ENCODE measurements at regions not wholly inside any gene's neighbourhood (a gene's known extent, or its start where the extent isn't known, plus 50 kb on each side); places are given as distances from the start of the nearest gene placed in this dataset.

DNA sequence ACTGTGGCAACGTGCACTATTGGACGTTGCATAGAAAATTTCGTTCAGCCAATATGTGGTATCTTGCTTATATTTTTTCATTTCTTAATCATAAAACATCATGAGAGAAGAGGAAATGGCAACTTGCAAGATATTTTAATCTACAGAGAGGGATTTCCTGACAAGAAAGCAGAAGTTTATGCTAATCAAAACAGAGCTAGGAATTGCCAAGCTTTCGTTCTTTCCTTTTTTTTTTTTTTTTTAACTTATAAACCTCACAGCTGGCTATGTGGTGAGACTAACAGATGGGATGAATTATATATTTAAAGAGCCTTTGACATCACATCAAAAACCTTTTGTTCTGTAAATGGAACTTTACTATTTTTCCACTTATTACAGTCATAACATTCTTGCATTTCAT is 1136.9 kb upstream of the TMEFF2 start:
- CTCF ChIA-PET (ENCODE audit: partially characterized antibody) = no interaction called here
- no peak for FAIRE-seq
- TF ChIP-seq CHD1 (IDR thresholded peaks at IDR 0.05; ENCODE audit: low read depth, low read length) (no peak), POLR2A (IDR thresholded peaks at IDR 0.05; ENCODE audit: control extremely low read depth in 1 of 2, low read depth in 2 of 2, low read length in 2 of 2) (no peak), TAF1 (IDR thresholded peaks at IDR 0.05; ENCODE audit: low read depth, low read length) (no peak), FOSL1 (IDR thresholded peaks at IDR 0.05; ENCODE audit: insufficient read depth, low read depth, low read length) (no peak), SP1 (IDR thresholded peaks at IDR 0.05; ENCODE audit: low read depth, low read length) (no peak), HDAC2 (IDR thresholded peaks at IDR 0.05; ENCODE audit: borderline replicate concordance in 1 of 2, low read depth in 2 of 2, low read length in 2 of 2) (no peak), CTBP2 (IDR thresholded peaks at IDR 0.05; ENCODE audit: borderline replicate concordance, insufficient read depth, insufficient read length, low read length) (no peak), KDM4A (IDR thresholded peaks at IDR 0.05; ENCODE audit: low read depth, low read length, severe bottlenecking) (no peak), SP2 (IDR thresholded peaks at IDR 0.05; ENCODE audit: low read length) (no peak), RXRA (IDR thresholded peaks at IDR 0.05; ENCODE audit: insufficient read depth, low read depth, low read length) (no peak), ASH2L (IDR thresholded peaks at IDR 0.05; ENCODE audit: low read length) (no peak), KDM1A (IDR thresholded peaks at IDR 0.05; ENCODE audit: borderline replicate concordance, low read length) (no peak), CBX5 (IDR thresholded peaks at IDR 0.05; ENCODE audit: low read depth, low read length) (no peak), RAD21 (IDR thresholded peaks at IDR 0.05 in 1 of 2, conservative IDR thresholded peaks at IDR 0.05 in 1 of 2; ENCODE audit: low read depth in 2 of 2, low read length in 2 of 2) (no peak)
- TF ChIP-seq, protein P1, sequence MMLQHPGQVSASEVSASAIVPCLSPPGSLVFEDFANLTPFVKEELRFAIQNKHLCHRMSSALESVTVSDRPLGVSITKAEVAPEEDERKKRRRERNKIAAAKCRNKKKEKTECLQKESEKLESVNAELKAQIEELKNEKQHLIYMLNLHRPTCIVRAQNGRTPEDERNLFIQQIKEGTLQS (IDR thresholded peaks at IDR 0.05; ENCODE audit: insufficient read depth, low read depth, low read length) = no peak

More for the DNA sequence above, 1136.9 kb upstream of the TMEFF2 start:
- H4K91ac ChIP-seq (replicated peaks; ENCODE audit: insufficient read length, low read length) = no peak overlapping the region
- no peak overlapping the region for H2BK15ac ChIP-seq (ENCODE audit: low read length)
- no peaks in the 10 kb centered on the region for H3K36me3 ChIP-seq (ENCODE audit: control insufficient read depth in 2 of 4, insufficient read depth in 4 of 4, low read length in 3 of 4)
- H2BK120ac ChIP-seq (replicated peaks; ENCODE audit: low read depth, low read length) = no peak overlapping the region
- no peak overlapping the region for H3K27ac ChIP-seq (ENCODE audit: low read depth, low read length)
- POLR2A ChIA-PET (ENCODE audit: partially characterized antibody) = no interaction called here
- H3K4ac ChIP-seq (replicated peaks; ENCODE audit: insufficient read length, low read depth, low read length) = no peak overlapping the region
- 91% methylated on average over 4 of the region's 4 CpGs; no CpG with 5 or more reads in 1 of the 2 experiments for WGBS, 2 experiments (ENCODE audit: extremely low coverage in 1 of 2, insufficient coverage in 1 of 2, insufficient read length in 1 of 2, insufficient replicate concordance in 2 of 2, low coverage in 1 of 2, low lambda C conversion rate in 2 of 2, missing lambda C conversion rate in 1 of 2)
- no peak overlapping the region for H3K4me3 ChIP-seq (ENCODE audit: extremely low read depth in 1 of 4, insufficient read depth in 2 of 4, low read depth in 3 of 4, low read length in 4 of 4)
- no peaks in the 10 kb centered on the region for H3K4me1 ChIP-seq (replicated peaks in 1 of 4; ENCODE audit: control insufficient read depth in 3 of 4, insufficient read depth in 4 of 4, low read length in 3 of 4)
- no peak overlapping the region for H4K5ac ChIP-seq (ENCODE audit: insufficient read length, low read depth, low read length)
- no peaks in the 10 kb centered on the region for H3K23me2 ChIP-seq (ENCODE audit: low read depth, low read length)
- no peak overlapping the region for H3K4me2 ChIP-seq (ENCODE audit: insufficient read depth in 1 of 2, low read depth in 2 of 2, low read length in 2 of 2)
- no peak overlapping the region for H2BK12ac ChIP-seq (ENCODE audit: low read depth, low read length)
- no peak overlapping the region for H4K8ac ChIP-seq (ENCODE audit: extremely low read depth, insufficient read depth, low read length)
- no peak overlapping the region for H3K9ac ChIP-seq (replicated peaks in 1 of 4; ENCODE audit: extremely low read depth in 1 of 4, low read depth in 3 of 4, low read length in 3 of 4)
- no peak overlapping the region for H3K18ac ChIP-seq (ENCODE audit: extremely low read depth, low read length)
- H3K27me3 ChIP-seq (replicated peaks in 1 of 4; ENCODE audit: control insufficient read depth in 3 of 4, extremely low read depth in 1 of 4, insufficient read depth in 3 of 4, low read length in 3 of 4) = no peaks in the 10 kb centered on the region
- no peak overlapping the region for H3K56ac ChIP-seq (replicated peaks; ENCODE audit: insufficient read length, low read depth, low read length)
- H2BK5ac ChIP-seq (ENCODE audit: low read depth, low read length) = no peak overlapping the region
- no peak overlapping the region for H2AFZ ChIP-seq (ENCODE audit: low read length)
- H2BK20ac ChIP-seq (ENCODE audit: low read length) = no peak overlapping the region
- no peak overlapping the region for H3K23ac ChIP-seq (ENCODE audit: insufficient read length)
- H3K79me2 ChIP-seq (ENCODE audit: control insufficient read depth in 1 of 2, insufficient read depth in 2 of 2, low read length in 2 of 2) = no peaks in the 10 kb centered on the region
- no peaks in the 10 kb centered on the region for H3K9me3 ChIP-seq (ENCODE audit: insufficient read depth in 2 of 2, low read depth in 1 of 2, low read length in 1 of 2)
- no peak overlapping the region for H2AK5ac ChIP-seq (ENCODE audit: low read depth, low read length)
- no peaks in the 10 kb centered on the region for H4K20me1 ChIP-seq (replicated peaks in 1 of 2; ENCODE audit: control insufficient read depth in 1 of 2, insufficient read depth in 2 of 2, low read length in 2 of 2)
- no peaks in the 10 kb centered on the region for H3K79me1 ChIP-seq (ENCODE audit: low read depth, low read length)
- no peak overlapping the region for H3K14ac ChIP-seq (ENCODE audit: insufficient read length)
- DNase-seq (ENCODE audit: low read depth in 1 of 2, low spot score in 2 of 2) = no peak
